Gastroesophageal sphincter (tissue), 4 donors: ENCODE measurements at regions not wholly inside any gene's neighbourhood (a gene's known extent, or its start where the extent isn't known, plus 50 kb on each side); places are given as distances from the start of the nearest gene placed in this dataset.

Source experiments
- ATAC-seq: fragments of 150-250 bp; one replicate; pipeline ENCODE4 v1.9.1; 2016; ENCODE audit warnings: mild to moderate bottlenecking, moderate library complexity
- H3K27ac ChIP-seq, 4 donors: fragments of 200-600 bp; sonication (generic) in 3 of 4; 1 replicate in 3 of 4; 2 replicates in 1 of 4; pipeline ENCODE4 v1.5.1; 2016 to 2019
- H3K27me3 ChIP-seq: fragments of 200-600 bp; sonication (generic); one replicate; pipeline ENCODE4 v1.5.1; 2019
- H3K36me3 ChIP-seq, 2 donors: fragments of 200-600 bp; sonication (generic); one replicate each; pipeline ENCODE4 v1.5.1; 2019; ENCODE audit warnings: control low read depth in 1 of 2
- H3K4me1 ChIP-seq, 3 donors: fragments of 200-600 bp; sonication (generic); 1 replicate in 2 of 3; 2 replicates in 1 of 3; pipeline ENCODE4 v1.5.1; 2016 to 2019; ENCODE audit warnings: control low read depth in 2 of 3
- H3K4me3 ChIP-seq, 2 donors: fragments of 200-600 bp; sonication (generic); one replicate each; pipeline ENCODE4 v1.5.1; 2019; ENCODE audit warnings: mild to moderate bottlenecking in 1 of 2, moderate library complexity in 1 of 2
- H3K9me3 ChIP-seq, 3 donors: fragments of 200-600 bp; sonication (generic); one replicate each; pipeline ENCODE4 v1.5.1; 2017 to 2019; ENCODE audit warnings: control low read depth in 2 of 3
- CTCF ChIP-seq, 4 experiments: fragments of 200-600 bp in 2 of 4; fragments of 450-650 bp in 2 of 4; sonication (generic) in 1 of 4; IDR thresholded peaks; one replicate each; pipeline ENCODE4 v1.5.1; 2017 to 2019; ENCODE audit warnings: antibody characterized with exemption in 4 of 4, mild to moderate bottlenecking in 2 of 4, moderate library complexity in 2 of 4
- EP300 ChIP-seq: sonication (generic); formaldehyde crosslinking; IDR thresholded peaks from one replicate; pipeline ENCODE4 v1.6.1; 2017; ENCODE audit warnings: antibody characterized with exemption, mild to moderate bottlenecking
- POLR2A ChIP-seq, 2 donors: fragments of 450-650 bp; IDR thresholded peaks; one replicate each; pipeline ENCODE4 v1.6.1; 2017; ENCODE audit warnings: antibody characterized with exemption in 2 of 2, mild to moderate bottlenecking in 2 of 2, moderate library complexity in 1 of 2
- POLR2AphosphoS5 ChIP-seq: sonication (generic); formaldehyde crosslinking; IDR thresholded peaks from one replicate; pipeline ENCODE4 v1.6.1; 2017; ENCODE audit warnings: antibody characterized with exemption
- WGBS, 2 donors: methylation state at CpG; one replicate each; pipeline ENCODE4 v1.1.5; 2018; ENCODE audit warnings: low coverage in 1 of 2; 5-methylcytosine and 5-hydroxymethylcytosine counted together

DNA sequence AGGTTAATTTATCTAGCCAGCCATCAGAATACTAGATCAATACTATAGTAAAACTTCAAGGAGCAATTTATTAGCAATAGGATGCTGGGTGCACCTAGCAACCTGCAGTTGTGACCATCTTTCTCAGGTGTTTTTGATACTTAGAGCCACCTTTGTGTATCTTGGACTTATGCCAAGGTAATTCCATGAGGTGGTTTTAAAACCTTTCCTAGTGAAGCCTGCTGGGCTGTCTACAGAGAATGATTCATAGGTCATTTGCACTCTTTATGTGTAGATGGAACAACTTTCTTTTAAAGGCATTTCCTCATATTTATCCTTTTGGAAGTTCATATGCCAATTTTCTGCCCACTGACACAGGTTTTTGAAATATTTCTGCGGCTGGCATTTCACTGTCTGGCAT, 1030.1 kb upstream of the POU3F3 start:
- Histone ChIP-seq H3K27me3 (no peaks in the 10 kb centered on the region), H3K27ac (no peak overlapping the region), H3K9me3 (no peaks in the 10 kb centered on the region), H3K4me3 (no peak overlapping the region), H3K36me3 (no peaks in the 10 kb centered on the region), H3K4me1 (no peaks in the 10 kb centered on the region)
- WGBS, 2 donors, result 71 to 92% methylated on average over 1 of the region's 1 CpG
- no peak for ATAC-seq
- TF ChIP-seq POLR2AphosphoS5 (no peak), POLR2A (IDR thresholded peaks at IDR 0.05) (no peak), EP300 (no peak), CTCF (IDR thresholded peaks at IDR 0.05) (no peak)

DNA sequence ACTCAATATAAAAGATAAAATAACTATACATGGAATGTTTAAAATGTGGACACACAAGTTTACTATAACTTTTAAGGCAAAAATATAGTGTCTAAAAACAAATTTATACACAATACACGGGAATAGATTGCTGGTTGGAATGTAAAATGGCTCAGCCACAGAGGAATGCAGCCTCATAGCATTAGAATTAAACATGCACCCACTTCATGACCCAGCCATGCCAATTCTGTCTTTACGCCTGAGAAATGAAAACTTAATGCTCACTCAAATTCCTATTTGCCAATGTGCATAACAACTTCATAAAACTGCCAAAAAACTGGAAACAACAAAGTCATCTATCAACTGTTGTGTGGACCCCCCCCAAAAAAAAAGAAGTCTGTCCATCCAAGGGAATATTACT, 1006.6 kb upstream of the POU3F3 start:
- no peak for TF ChIP-seq CTCF (IDR thresholded peaks at IDR 0.05)
- TF ChIP-seq EP300, result no peak
- TF ChIP-seq POLR2A (IDR thresholded peaks at IDR 0.05), result no peak
- no peak for TF ChIP-seq POLR2AphosphoS5
- Histone ChIP-seq H3K27me3 (no peaks in the 10 kb centered on the region), H3K27ac (no peak overlapping the region), H3K9me3 (no peaks in the 10 kb centered on the region), H3K36me3 (no peaks in the 10 kb centered on the region), H3K4me1 (no peaks in the 10 kb centered on the region), H3K4me3 (no peak overlapping the region)
- no peak for ATAC-seq
- 61 to 80% methylated on average over 1 to 2 of the region's 2 CpGs for WGBS, 2 donors

- ATAC-seq, result no peak
- no peak for TF ChIP-seq CTCF (IDR thresholded peaks at IDR 0.05)
- TF ChIP-seq POLR2AphosphoS5, result no peak
- no peak for TF ChIP-seq EP300
- TF ChIP-seq POLR2A (IDR thresholded peaks at IDR 0.05), result no peak
- Histone ChIP-seq H3K4me1 (no peaks in the 10 kb centered on the region), H3K9me3 (no peaks in the 10 kb centered on the region), H3K27ac (no peak overlapping the region), H3K4me3 (no peak overlapping the region), H3K27me3 (no peaks in the 10 kb centered on the region), H3K36me3 (no peaks in the 10 kb centered on the region)
- WGBS, 2 donors, result 45 to 60% methylated on average over 2 of the region's 2 CpGs
Observed at GRCh38 chr2:103859238-103859637, 994.7 kb upstream of the POU3F3 start.

DNA sequence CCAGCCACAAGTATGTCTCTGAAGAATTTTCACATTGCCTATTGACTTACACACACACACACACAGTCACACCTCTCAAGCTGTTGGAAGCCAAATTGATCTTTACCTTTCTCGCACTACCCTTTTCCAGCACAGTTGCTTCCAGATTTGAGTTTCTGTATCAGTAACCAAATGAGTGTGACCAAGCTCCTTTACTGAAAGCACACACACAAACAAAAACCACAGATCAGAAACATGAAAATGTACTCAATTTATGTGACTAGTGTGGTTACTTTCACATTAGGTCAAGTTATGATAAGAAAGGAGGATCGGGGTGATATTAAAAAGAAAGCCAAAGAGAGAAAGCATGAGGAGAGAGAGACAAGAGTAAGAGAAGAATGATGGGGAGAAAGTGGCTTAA, 993.9 kb upstream of the POU3F3 start:
- ATAC-seq, result no peak
- TF ChIP-seq EP300 (no peak), POLR2AphosphoS5 (no peak), CTCF (IDR thresholded peaks at IDR 0.05) (no peak), POLR2A (IDR thresholded peaks at IDR 0.05) (no peak)
- no peak overlapping the region for H3K4me3 ChIP-seq
- H3K36me3 ChIP-seq, result no peaks in the 10 kb centered on the region
- no peaks in the 10 kb centered on the region for H3K9me3 ChIP-seq
- H3K4me1 ChIP-seq, result no peaks in the 10 kb centered on the region
- WGBS, 2 donors, result 50 to 92% methylated on average over 1 to 2 of the region's 2 CpGs
- no peak overlapping the region for H3K27ac ChIP-seq
- H3K27me3 ChIP-seq, result no peaks in the 10 kb centered on the region

GRCh38 chr2:103868396-103868795, 985.5 kb upstream of the POU3F3 start:
- TF ChIP-seq POLR2AphosphoS5, result no peak
- TF ChIP-seq CTCF (IDR thresholded peaks at IDR 0.05), result no peak
- no peak for TF ChIP-seq EP300
- no peak for TF ChIP-seq POLR2A (IDR thresholded peaks at IDR 0.05)
- no peaks in the 10 kb centered on the region for H3K36me3 ChIP-seq
- ATAC-seq, result no peak
- 67 to 82% methylated on average over 2 of the region's 2 CpGs for WGBS, 2 donors
- no peaks in the 10 kb centered on the region for H3K9me3 ChIP-seq
- H3K4me3 ChIP-seq, result no peak overlapping the region
- no peak overlapping the region for H3K27ac ChIP-seq
- no peaks in the 10 kb centered on the region for H3K4me1 ChIP-seq
- H3K27me3 ChIP-seq, result no peaks in the 10 kb centered on the region
